SK-N-DZ (cell line): ENCODE measurements at regions not wholly inside any gene's neighbourhood (a gene's known extent, or its start where the extent isn't known, plus 50 kb on each side); places are given as distances from the start of the nearest gene placed in this dataset.

ENCODE experiments used
- DNase-seq: peaks from one replicate; pipeline ENCODE4 v3.0.0-alpha.2; 2015; ENCODE audit warnings: low spot score

- no peak for DNase-seq
Observed at GRCh38 chr6:81476881-81477280, 275.6 kb downstream of the TENT5A start.

DNA sequence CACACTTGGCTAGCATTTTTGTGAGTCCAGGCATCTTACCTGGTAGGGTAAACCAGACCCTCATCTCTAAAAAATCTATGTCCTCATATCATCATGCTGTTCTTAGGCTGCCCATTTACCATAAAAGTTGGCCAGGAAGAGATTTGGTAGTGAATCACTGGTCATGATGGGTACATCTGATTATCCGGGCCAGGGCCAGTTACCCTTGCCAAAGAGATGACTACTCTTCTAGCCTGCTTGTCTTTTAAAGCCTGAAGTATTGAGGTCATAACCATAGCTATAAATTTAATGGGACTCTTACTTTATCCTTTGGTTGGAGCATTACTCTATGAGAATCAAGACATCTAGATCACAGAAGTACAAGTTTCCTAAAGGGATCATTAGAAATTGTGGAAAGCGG lies 276.8 kb downstream of the TENT5A start:
- DNase-seq, result no peak

- DNase-seq, result peak; percentile 33
Observed at GRCh38 chr6:81465859-81466258, 286.6 kb downstream of the TENT5A start.

GRCh38 chr6:81456416-81456815 lies 296.1 kb downstream of the TENT5A start:
- DNase-seq, result no peak

- DNase-seq, result no peak
Observed at GRCh38 chr6:81455641-81456040, 296.8 kb downstream of the TENT5A start.

DNA sequence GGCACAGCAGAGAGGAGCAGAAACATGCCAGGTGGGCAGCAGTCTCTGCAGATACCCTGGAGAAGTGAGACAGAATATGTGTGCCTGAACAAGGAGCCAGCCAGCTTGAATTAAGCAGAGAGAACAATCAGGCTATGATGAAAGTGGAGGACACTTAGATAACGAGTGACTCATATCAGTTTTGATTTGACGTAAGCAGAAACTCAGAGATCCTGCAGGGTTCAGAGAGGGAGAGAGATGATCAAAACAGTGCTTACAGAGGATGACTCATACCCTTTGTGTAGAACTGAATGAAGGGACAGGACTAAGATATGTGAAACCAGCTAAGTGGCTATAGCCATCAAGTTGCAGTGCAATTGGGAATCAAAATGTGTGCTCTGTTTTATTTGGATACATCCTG lies 300.7 kb downstream of the TENT5A start:
- DNase-seq, result no peak

DNA sequence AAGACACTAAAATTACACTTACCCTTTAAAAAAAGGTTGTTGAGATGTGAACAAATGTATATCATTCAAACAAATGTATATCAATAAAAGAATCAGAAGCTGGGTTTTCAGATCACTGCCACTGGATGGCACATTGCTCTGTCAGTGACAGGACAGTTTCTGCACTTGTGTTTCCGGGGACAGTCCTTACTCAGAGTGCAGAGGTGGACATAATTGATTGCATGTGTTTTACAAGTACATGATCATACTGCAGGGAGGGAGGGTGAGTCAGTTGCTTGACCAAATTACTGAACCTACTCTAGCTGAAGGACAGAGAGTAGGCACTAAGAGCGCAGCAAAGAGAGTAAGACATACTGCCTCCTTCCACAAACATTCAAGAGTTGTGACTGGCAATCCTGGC lies 302.3 kb downstream of the TENT5A start:
- no peak for DNase-seq

GRCh38 chr6:81446509-81446908 lies 306.0 kb downstream of the TENT5A start:
- DNase-seq, result no peak

- DNase-seq, result no peak
Observed at GRCh38 chr6:81439417-81439816, 313.1 kb downstream of the TENT5A start.

GRCh38 chr6:81436990-81437389 lies 315.5 kb downstream of the TENT5A start:
- no peak for DNase-seq

DNA sequence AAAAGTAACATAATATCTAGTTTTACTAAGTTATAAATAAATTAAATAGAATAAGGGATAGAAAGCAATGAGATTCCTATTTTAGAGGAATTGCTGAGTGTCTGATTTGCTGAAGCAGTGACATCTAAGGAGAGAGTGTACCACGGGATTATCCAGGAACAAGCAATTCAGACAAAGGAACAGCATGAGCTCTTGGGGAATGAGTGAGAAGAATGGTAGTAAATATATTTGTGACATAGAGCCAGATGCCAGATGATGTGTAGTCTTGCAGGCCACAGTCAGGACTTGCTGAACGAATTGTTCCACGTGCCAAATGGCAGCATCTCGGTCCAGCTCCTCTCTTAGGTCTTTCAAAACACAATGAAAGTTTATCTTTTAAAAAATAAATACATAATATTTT lies 339.2 kb downstream of the TENT5A start:
- no peak for DNase-seq

- DNase-seq, result no peak
Observed at GRCh38 chr6:81401970-81402690, 350.4 kb downstream of the TENT5A start.

DNA sequence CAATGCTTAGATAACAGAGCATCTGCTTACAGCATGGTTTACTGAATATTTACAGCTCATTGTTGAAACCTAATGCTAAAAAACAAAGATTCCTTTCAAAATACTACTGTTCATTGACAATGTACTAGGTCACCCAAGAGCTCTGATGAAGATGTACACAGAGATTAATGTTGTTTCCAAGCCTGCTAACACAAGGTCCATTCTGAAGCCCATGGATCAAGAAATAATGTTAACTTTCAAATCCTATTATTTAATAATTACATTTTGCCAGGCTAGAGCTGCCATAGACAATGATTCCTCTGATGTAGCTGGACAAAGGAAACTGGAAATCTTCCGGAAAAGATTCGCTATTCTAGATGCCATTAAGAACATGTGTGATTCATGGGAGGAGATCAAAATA lies 355.6 kb downstream of the TENT5A start:
- DNase-seq, result no peak

GRCh38 chr6:81387163-81387562 lies 365.3 kb downstream of the TENT5A start:
- DNase-seq, result no peak

DNA sequence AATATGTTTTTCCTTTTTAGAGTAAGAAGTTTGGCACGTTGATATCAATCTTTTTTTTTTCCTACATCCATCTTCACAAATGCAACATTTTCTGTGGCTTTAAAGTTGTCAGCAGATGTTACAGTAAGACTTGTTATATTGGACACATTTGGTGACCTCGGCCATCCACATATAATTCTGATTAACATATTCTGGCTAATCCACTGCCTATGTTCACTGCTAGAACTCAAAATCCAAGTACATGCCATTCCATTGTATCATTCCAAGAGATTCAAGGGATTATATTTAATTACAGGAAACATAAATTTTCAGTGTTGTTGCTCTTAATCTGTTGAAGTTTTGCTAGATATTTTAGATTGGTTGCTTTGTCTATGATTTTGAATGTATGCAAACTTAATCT lies 367.6 kb downstream of the TENT5A start:
- DNase-seq, result no peak

DNA sequence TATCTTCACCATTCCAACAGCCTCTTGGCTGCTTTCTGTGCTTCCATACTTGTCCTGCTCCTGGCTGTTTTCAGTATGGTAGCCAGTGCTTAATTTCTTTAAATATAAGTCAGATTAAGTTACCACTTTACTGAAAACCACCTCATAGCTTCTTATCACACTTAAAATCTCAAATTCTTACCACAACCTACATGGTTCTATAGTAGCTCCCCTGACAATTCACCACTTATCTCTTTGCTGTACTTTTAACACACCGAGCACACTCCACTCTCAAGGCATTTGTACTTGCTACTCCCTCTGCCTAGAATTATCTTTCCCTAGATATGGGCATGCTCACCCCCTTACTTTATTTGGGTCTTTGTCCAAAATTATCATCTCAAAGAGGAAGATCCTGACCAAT lies 369.0 kb downstream of the TENT5A start:
- peak; percentile 10 for DNase-seq

DNA sequence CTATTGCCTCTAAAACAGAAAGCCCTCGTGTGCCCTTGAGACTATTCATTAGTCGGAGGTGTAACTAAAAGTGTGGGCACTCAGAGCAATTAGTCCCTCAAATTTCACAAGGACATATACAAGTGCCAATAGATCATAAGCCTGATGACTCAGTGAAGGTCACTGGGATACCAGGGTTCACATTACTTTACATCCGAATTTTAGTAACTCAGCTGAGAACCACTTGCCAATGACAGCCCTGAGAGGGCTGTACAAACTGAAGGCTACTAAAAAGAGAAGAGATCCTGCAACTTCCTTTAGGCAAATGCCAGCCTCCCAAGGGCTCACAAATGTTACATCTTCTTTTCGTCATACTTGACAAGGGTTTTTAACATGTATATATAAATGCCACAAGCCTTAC lies 369.6 kb downstream of the TENT5A start:
- no peak for DNase-seq

- no peak for DNase-seq
Observed at GRCh38 chr6:81381382-81381916, 371.0 kb downstream of the TENT5A start.

DNA sequence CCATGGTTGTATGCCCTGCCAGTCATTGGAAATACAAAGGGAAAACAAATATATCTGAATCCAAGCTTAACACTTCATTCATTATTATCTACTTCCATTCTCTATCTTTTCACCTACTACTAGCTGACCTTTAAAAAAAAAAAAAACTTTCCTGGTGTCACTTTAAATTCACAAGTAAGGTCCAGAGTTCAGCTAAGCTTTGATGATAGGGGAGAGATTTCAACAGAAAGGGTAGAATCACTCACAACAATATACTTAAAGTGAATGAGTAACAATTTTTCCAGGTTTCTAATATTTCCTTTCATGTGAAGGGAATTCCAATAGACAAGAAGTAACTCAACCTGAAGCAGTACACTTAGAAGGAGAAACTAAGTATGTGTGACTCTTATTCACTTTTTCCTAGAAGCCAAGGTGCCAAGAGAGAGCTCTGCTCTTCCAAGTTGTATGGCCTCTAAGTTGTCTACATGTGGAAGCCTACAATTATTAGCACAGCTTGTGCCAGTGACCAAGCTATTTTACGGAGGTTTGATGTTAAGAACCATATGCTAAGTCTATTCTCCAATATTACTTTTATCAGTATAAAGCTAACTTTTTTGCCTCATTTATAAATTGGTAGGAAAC lies 371.7 kb downstream of the TENT5A start:
- DNase-seq, result no peak

- peak; percentile 78 for DNase-seq
Observed at GRCh38 chr6:81376745-81377144, 375.7 kb downstream of the TENT5A start.

DNA sequence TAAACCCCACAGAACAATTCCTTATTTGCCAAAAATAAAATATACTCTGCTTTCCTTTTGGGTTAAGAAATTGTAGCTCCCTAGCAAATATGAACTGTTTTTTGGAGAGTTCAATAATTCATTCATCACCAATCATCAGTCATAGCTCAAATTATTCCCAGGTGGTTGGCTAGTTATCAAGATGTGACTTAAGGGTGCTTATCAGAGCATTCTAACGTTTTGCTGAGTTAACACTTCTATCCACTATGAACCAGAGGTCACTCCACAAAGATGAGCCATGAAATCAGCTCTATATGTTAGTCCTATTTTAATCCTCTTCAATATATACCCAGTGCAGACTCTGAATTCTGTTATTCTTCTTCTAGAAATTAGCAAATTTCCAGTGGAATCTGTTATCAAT lies 379.1 kb downstream of the TENT5A start:
- DNase-seq, result no peak

DNA sequence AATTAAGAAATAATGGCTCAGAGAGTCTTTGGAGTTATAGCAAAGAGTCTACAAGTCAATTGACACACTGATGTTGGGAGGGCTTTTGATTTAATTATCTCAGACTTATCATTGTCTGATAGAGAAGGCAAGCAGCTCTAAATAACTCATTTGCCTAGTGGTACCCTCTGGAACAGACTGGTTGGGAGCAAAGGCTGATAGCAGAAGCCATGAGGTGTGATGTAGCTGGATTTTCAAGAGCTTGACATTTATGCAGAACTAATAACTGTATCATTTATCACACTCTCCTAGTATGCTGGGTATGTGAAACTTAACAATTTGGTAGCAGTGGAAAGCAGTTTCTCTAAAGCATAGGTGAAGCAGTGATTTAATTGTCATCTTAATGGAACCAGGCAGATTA lies 380.6 kb downstream of the TENT5A start:
- no peak for DNase-seq

DNA sequence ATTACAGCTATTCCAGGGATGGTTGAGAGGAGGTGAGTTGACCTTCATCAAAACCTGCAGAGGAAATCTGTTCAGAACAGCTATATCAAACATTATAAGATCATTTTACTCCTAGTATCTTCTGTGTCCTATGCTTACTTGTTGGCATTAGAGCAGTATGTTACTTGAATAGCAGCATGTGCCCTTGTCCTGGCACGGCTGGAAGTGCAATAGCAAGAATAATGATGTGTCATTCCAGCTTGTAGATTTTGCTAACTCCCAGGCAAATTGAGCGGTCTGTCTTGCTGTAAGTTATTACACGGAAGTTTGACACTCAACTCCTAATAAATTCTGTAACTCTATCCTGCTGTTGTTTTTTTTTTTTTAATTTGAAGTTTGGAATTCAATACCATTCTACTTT lies 385.5 kb downstream of the TENT5A start:
- no peak for DNase-seq
